Activated CD4-positive, alpha-beta memory T cell treated with anti-CD3 and anti-CD28 coated beads, Interleukin-2, amount 10 ng/mL, durations not matched to agents 7 days and 5 days (primary cell): ENCODE measurements at regions not wholly inside any gene's neighbourhood (a gene's known extent, or its start where the extent isn't known, plus 50 kb on each side); places are given as distances from the start of the nearest gene placed in this dataset.

Experiments
- CTCF ChIA-PET: fragments of 350-600 bp; sonication (Branson Sonifier 250); formaldehyde crosslinking; loops from one replicate; lab custom pipeline; 2021; ENCODE audit warnings: antibody characterized with exemption, inconsistent platforms; lab: Charles Lee
- POLR2A ChIA-PET: fragments of 350-600 bp; sonication (Branson Sonifier 250); formaldehyde crosslinking; loops from one replicate; lab custom pipeline; 2021; ENCODE audit warnings: antibody characterized with exemption; lab: Charles Lee
- DNase-seq: peaks from one replicate; pipeline ENCODE4 v3.0.0-alpha.2; 2020
- H3K27ac Mint-ChIP-seq: one replicate; pipeline ENCODE4 v1.8.0; 2021; ENCODE audit warnings: mild to moderate bottlenecking, mixed read lengths
- H3K27me3 Mint-ChIP-seq: one replicate; pipeline ENCODE4 v1.8.0; 2021; ENCODE audit warnings: mixed read lengths
- H3K36me3 Mint-ChIP-seq: one replicate; pipeline ENCODE4 v1.8.0; 2021; ENCODE audit warnings: low read depth, mixed read lengths
- H3K4me1 Mint-ChIP-seq: one replicate; pipeline ENCODE4 v1.8.0; 2021; ENCODE audit warnings: mixed read lengths
- H3K4me3 Mint-ChIP-seq: one replicate; pipeline ENCODE4 v1.8.0; 2021; ENCODE audit warnings: mild to moderate bottlenecking, mixed read lengths
- H3K9me3 Mint-ChIP-seq: one replicate; pipeline ENCODE4 v1.8.0; 2021; ENCODE audit warnings: mixed read lengths

- H3K4me3 Mint-ChIP-seq = no peak overlapping the region
- H3K4me1 Mint-ChIP-seq = no peaks in the 10 kb centered on the region
- H3K9me3 Mint-ChIP-seq = peaks cover 18% of the 10 kb centered on the region
- H3K27me3 Mint-ChIP-seq = no peaks in the 10 kb centered on the region
- ChIA-PET POLR2A (no interaction called here), CTCF (no interaction called here)
- DNase-seq = no peak
- no peak overlapping the region for H3K27ac Mint-ChIP-seq
- H3K36me3 Mint-ChIP-seq = no peaks in the 10 kb centered on the region
Observed at GRCh38 chr2:21591926-21592325, 468.2 kb downstream of the TDRD15 start.

- DNase-seq = no peak
- no peaks in the 10 kb centered on the region for H3K4me1 Mint-ChIP-seq
- ChIA-PET CTCF (no interaction called here), POLR2A (no interaction called here)
- H3K36me3 Mint-ChIP-seq = no peaks in the 10 kb centered on the region
- H3K27me3 Mint-ChIP-seq = no peaks in the 10 kb centered on the region
- H3K9me3 Mint-ChIP-seq = peaks cover 6% of the 10 kb centered on the region
- H3K4me3 Mint-ChIP-seq = no peak overlapping the region
- no peak overlapping the region for H3K27ac Mint-ChIP-seq
Observed at GRCh38 chr2:21599417-21599816, 475.6 kb downstream of the TDRD15 start.

- ChIA-PET POLR2A (no interaction called here), CTCF (no interaction called here)
- Mint-ChIP-seq H3K27me3 (no peaks in the 10 kb centered on the region), H3K9me3 (peaks cover 4% of the 10 kb centered on the region), H3K27ac (no peak overlapping the region), H3K36me3 (no peaks in the 10 kb centered on the region), H3K4me3 (no peak overlapping the region), H3K4me1 (no peaks in the 10 kb centered on the region)
- DNase-seq = no peak
Observed at GRCh38 chr2:21602789-21603188, 479.0 kb downstream of the TDRD15 start.

- DNase-seq = no peak
- Mint-ChIP-seq H3K27me3 (no peaks in the 10 kb centered on the region), H3K9me3 (peaks cover 6% of the 10 kb centered on the region), H3K4me1 (no peaks in the 10 kb centered on the region), H3K36me3 (no peaks in the 10 kb centered on the region), H3K4me3 (no peak overlapping the region), H3K27ac (no peak overlapping the region)
- ChIA-PET POLR2A (no interaction called here), CTCF (no interaction called here)
Observed at GRCh38 chr2:21607572-21607971, 483.8 kb downstream of the TDRD15 start.

- Mint-ChIP-seq H3K27me3 (no peaks in the 10 kb centered on the region), H3K9me3 (peaks cover 6% of the 10 kb centered on the region), H3K4me3 (no peak overlapping the region), H3K4me1 (no peaks in the 10 kb centered on the region), H3K36me3 (no peaks in the 10 kb centered on the region), H3K27ac (no peak overlapping the region)
- no peak for DNase-seq
- ChIA-PET CTCF (no interaction called here), POLR2A (no interaction called here)
Observed at GRCh38 chr2:21610304-21610703, 486.5 kb downstream of the TDRD15 start.

GRCh38 chr2:21617885-21618434, 494.2 kb downstream of the TDRD15 start:
- Mint-ChIP-seq H3K27ac (no peak overlapping the region), H3K4me3 (no peak overlapping the region), H3K9me3 (peaks cover 6% of the 10 kb centered on the region), H3K4me1 (no peaks in the 10 kb centered on the region), H3K36me3 (no peaks in the 10 kb centered on the region), H3K27me3 (no peaks in the 10 kb centered on the region)
- ChIA-PET POLR2A (no interaction called here), CTCF (no interaction called here)
- DNase-seq = no peak

GRCh38 chr2:21620771-21621170, 497.0 kb downstream of the TDRD15 start:
- POLR2A ChIA-PET = no interaction called here
- peaks cover 5% of the 10 kb centered on the region for H3K9me3 Mint-ChIP-seq
- DNase-seq = no peak
- no peaks in the 10 kb centered on the region for H3K4me1 Mint-ChIP-seq
- no peak overlapping the region for H3K4me3 Mint-ChIP-seq
- H3K36me3 Mint-ChIP-seq = no peaks in the 10 kb centered on the region
- no peak overlapping the region for H3K27ac Mint-ChIP-seq
- CTCF ChIA-PET = no interaction called here
- no peaks in the 10 kb centered on the region for H3K27me3 Mint-ChIP-seq

- Mint-ChIP-seq H3K27me3 (no peaks in the 10 kb centered on the region), H3K4me3 (no peak overlapping the region), H3K36me3 (no peaks in the 10 kb centered on the region), H3K9me3 (peaks cover 7% of the 10 kb centered on the region), H3K4me1 (no peaks in the 10 kb centered on the region), H3K27ac (no peak overlapping the region)
- POLR2A ChIA-PET = no interaction called here
- DNase-seq = no peak
- CTCF ChIA-PET = no interaction called here
Observed at GRCh38 chr2:21627938-21628337, 504.2 kb downstream of the TDRD15 start.

- Mint-ChIP-seq H3K27ac (no peak overlapping the region), H3K27me3 (no peaks in the 10 kb centered on the region), H3K36me3 (no peaks in the 10 kb centered on the region), H3K4me1 (no peaks in the 10 kb centered on the region), H3K4me3 (no peak overlapping the region), H3K9me3 (peaks cover 7% of the 10 kb centered on the region)
- ChIA-PET CTCF (no interaction called here), POLR2A (no interaction called here)
- DNase-seq = no peak
Observed at GRCh38 chr2:21633015-21633414, 509.2 kb downstream of the TDRD15 start.

GRCh38 chr2:21633466-21633865, 509.7 kb downstream of the TDRD15 start:
- Mint-ChIP-seq H3K4me3 (no peak overlapping the region), H3K36me3 (no peaks in the 10 kb centered on the region), H3K9me3 (peaks cover 7% of the 10 kb centered on the region), H3K27me3 (no peaks in the 10 kb centered on the region), H3K27ac (no peak overlapping the region), H3K4me1 (no peaks in the 10 kb centered on the region)
- CTCF ChIA-PET = no interaction called here
- DNase-seq = no peak
- POLR2A ChIA-PET = no interaction called here

GRCh38 chr2:21633911-21634310, 510.1 kb downstream of the TDRD15 start:
- ChIA-PET POLR2A (no interaction called here), CTCF (no interaction called here)
- no peaks in the 10 kb centered on the region for H3K36me3 Mint-ChIP-seq
- no peaks in the 10 kb centered on the region for H3K27me3 Mint-ChIP-seq
- peaks cover 7% of the 10 kb centered on the region for H3K9me3 Mint-ChIP-seq
- DNase-seq = no peak
- no peaks in the 10 kb centered on the region for H3K4me1 Mint-ChIP-seq
- no peak overlapping the region for H3K4me3 Mint-ChIP-seq
- no peak overlapping the region for H3K27ac Mint-ChIP-seq

- Mint-ChIP-seq H3K36me3 (no peaks in the 10 kb centered on the region), H3K27me3 (no peaks in the 10 kb centered on the region), H3K9me3 (peaks cover 15% of the 10 kb centered on the region), H3K4me1 (no peaks in the 10 kb centered on the region), H3K4me3 (no peak overlapping the region), H3K27ac (no peak overlapping the region)
- ChIA-PET POLR2A (no interaction called here), CTCF (no interaction called here)
- DNase-seq = no peak
Observed at GRCh38 chr2:21640046-21640445, 516.3 kb downstream of the TDRD15 start.

GRCh38 chr2:21642647-21643046, 518.9 kb downstream of the TDRD15 start:
- no peaks in the 10 kb centered on the region for H3K36me3 Mint-ChIP-seq
- H3K4me1 Mint-ChIP-seq = no peaks in the 10 kb centered on the region
- H3K9me3 Mint-ChIP-seq = peaks cover 15% of the 10 kb centered on the region
- no peak for DNase-seq
- no peak overlapping the region for H3K4me3 Mint-ChIP-seq
- ChIA-PET CTCF (no interaction called here), POLR2A (no interaction called here)
- H3K27me3 Mint-ChIP-seq = no peaks in the 10 kb centered on the region
- no peak overlapping the region for H3K27ac Mint-ChIP-seq

- Mint-ChIP-seq H3K27me3 (no peaks in the 10 kb centered on the region), H3K36me3 (no peaks in the 10 kb centered on the region), H3K9me3 (peaks cover 16% of the 10 kb centered on the region), H3K4me3 (no peak overlapping the region), H3K27ac (no peak overlapping the region), H3K4me1 (no peaks in the 10 kb centered on the region)
- ChIA-PET CTCF (no interaction called here), POLR2A (no interaction called here)
- no peak for DNase-seq
Observed at GRCh38 chr2:21643180-21643579, 519.4 kb downstream of the TDRD15 start.
